Dendritic cell treated with granulocyte-macrophage colony-stimulating factor and Interleukin-4, amounts not matched to agents 40 ng/mL and 50 ng/mL, for 4 days (primary cell): ENCODE measurements at regions not wholly inside any gene's neighbourhood (a gene's known extent, or its start where the extent isn't known, plus 50 kb on each side); places are given as distances from the start of the nearest gene placed in this dataset.
A peak's percentile ranks its signal among the peaks of the same experiment; 100 is the strongest.
"Not testable (repeated sequence)": the region's sequence is repeated elsewhere in the genome, so short reads cannot be mapped to it uniquely, and the experiment has no call there.

ENCODE experiments used
- H3K27ac Mint-ChIP-seq: one replicate; pipeline ENCODE4 v1.8.0; 2022; ENCODE audit warnings: mild to moderate bottlenecking, mixed read lengths
- H3K27me3 Mint-ChIP-seq: one replicate; pipeline ENCODE4 v1.8.0; 2022; ENCODE audit warnings: mild to moderate bottlenecking, mixed read lengths
- H3K36me3 Mint-ChIP-seq: one replicate; pipeline ENCODE4 v1.8.0; 2022; ENCODE audit warnings: low read depth, mixed read lengths
- H3K4me1 Mint-ChIP-seq: one replicate; pipeline ENCODE4 v1.8.0; 2022; ENCODE audit warnings: low read depth, mixed read lengths
- H3K4me3 Mint-ChIP-seq: one replicate; pipeline ENCODE4 v1.8.0; 2022; ENCODE audit warnings: mild to moderate bottlenecking, moderate library complexity, mixed read lengths
- H3K9me3 Mint-ChIP-seq: one replicate; pipeline ENCODE4 v1.8.0; 2022; ENCODE audit warnings: mixed read lengths
- intact Hi-C: fragments of 100-400 bp; cut with micrococcal nuclease; formaldehyde crosslinking; loops from one replicate; pipeline ENCODE4 v1.15.0; 2022

DNA sequence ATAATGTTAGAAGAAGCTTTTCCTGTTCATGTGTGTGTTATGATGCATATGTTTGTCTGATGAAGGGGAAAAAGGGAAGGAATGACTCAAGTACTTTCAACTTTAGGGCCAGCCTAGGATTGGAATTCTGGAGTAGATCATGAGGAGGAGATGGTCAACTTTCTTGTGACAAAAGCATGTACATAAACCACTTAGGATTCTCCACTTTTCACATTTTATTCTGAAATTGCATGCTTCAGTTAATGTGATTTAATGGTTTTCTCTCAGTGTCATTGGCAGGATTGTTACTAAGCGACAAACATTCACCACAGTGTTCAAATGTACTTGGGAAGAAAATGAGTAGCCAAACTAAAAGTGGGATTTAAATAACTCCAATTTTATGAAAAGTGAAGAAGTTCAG is 80.1 kb downstream of the UTRN start:
- Mint-ChIP-seq H3K9me3 (no peaks in the 10 kb centered on the region), H3K36me3 (peaks cover 7% of the 10 kb centered on the region), H3K27ac (peak overlapping the region; percentile 85), H3K4me3 (no peak overlapping the region), H3K27me3 (no peaks in the 10 kb centered on the region), H3K4me1 (peaks cover 64% of the 10 kb centered on the region)
- intact Hi-C loops: no loop called here

DNA sequence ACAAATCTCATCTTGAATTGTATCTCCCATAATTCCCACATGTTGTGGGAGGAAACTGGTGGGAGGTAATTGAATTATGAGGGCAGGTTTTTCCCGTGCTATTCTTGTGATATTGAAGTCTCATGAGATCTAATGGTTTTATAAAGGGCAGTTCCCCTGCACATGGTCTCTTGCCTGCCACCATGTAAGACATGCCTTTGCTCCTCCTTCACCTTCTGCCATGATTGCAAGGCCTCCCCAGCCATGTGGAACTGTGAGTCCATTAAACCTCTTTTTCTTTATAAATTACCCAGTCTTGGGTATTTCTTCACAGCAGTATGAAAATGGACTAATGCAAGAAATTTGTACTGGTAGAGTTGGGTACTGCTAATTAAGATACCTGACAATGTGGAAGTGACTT is 84.6 kb downstream of the UTRN start:
- H3K27ac Mint-ChIP-seq, H3K4me3 Mint-ChIP-seq, H3K27me3 Mint-ChIP-seq, H3K9me3 Mint-ChIP-seq, intact Hi-C loops: not testable (repeated sequence)
- Mint-ChIP-seq H3K4me1 (peaks cover 28% of the 10 kb centered on the region), H3K36me3 (peaks cover 20% of the 10 kb centered on the region)

DNA sequence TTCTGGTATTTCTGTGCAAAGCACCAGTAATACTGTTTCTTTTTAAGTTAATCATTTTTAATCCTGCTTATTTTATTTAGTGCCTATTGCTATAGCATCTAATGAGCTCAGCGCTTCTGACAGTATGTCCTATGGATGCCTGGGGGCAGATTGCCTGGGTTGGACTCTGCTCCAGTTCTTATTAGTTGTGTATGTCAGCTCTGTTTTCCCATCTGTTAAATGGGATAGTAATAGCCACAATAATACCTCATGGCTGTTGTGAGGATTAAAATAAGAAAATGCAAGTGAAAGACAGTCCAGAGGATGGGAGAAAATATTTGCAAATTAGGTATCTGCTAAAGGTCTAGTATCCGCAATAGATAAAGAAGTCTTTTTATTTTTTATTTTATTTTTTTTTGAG is 87.0 kb downstream of the UTRN start:
- H3K4me1 Mint-ChIP-seq: peaks cover 9% of the 10 kb centered on the region
- no peaks in the 10 kb centered on the region for H3K9me3 Mint-ChIP-seq
- H3K27ac Mint-ChIP-seq: no peak overlapping the region
- H3K4me3 Mint-ChIP-seq: no peak overlapping the region
- H3K27me3 Mint-ChIP-seq: no peaks in the 10 kb centered on the region
- intact Hi-C loops: no loop called here
- H3K36me3 Mint-ChIP-seq: peaks cover 24% of the 10 kb centered on the region

DNA sequence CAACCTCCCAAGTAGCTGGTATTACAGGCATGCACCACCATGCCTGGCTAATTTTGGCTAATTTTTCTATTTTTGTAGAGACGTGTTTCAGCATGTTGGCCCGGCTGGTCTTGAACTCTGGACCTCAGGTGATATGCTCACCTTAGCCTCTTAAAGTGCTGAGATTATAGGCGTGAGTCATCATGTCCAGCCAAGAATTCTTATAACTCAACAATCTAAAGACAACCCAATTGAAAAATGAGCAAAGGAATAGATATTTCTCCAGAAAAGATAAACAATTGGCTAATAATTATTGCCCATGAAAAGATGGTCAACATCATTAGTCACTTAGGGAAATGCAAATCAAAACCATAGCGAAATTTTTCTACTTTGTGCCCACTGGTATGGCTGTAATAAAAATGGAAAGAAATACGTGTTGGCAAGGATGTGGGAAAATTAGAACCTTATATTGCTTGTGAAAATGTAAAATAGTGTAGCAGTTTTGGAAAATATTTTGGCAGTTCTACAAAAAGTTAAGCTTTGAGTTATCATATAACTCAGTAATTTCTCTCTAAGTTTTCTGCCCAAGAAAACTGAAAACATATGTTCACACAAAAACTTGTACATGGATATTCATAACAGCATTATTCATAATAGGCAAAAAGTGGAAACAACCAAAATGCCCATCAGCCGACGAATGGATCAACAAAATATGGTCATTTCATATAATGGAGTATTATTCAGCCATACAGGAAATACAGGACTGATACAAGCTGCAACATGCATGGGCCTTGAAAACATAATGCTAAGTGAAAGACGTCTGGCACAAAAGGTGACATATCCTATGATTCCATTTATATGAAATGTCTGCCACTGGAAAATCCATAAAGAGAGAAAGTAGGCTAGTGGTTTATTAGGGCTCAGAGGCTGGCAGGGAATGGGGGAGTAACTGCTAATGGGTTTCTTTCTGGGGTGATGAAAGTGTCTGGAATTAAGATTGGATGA is 87.8 kb downstream of the UTRN start:
- Mint-ChIP-seq H3K27ac (no peak overlapping the region), H3K36me3 (peaks cover 24% of the 10 kb centered on the region), H3K4me1 (peaks cover 9% of the 10 kb centered on the region), H3K4me3 (no peak overlapping the region), H3K27me3 (no peaks in the 10 kb centered on the region), H3K9me3 (no peaks in the 10 kb centered on the region)
- intact Hi-C loops: no loop called here

DNA sequence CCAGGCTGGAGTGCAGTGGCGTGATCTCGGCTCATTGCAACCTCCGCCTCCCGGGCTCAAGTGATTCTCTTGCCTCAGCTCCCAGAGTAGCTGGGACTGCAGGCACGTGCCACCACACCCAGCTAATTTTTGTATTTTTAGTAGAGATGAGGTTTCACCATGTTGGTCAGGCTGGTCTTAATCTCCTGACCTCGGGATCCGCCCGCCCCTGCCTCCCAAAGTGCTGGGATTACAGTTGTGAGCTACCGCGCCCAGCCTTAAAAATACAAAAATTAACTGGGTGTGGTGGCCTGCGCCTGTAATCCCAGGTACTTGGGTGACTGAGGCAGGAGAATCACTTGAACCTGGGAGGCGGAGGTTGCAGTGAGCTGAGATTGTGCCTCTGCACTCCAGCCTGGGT is 89.4 kb downstream of the UTRN start:
- H3K4me3 Mint-ChIP-seq, H3K27ac Mint-ChIP-seq, H3K27me3 Mint-ChIP-seq, intact Hi-C loops: not testable (repeated sequence)
- Mint-ChIP-seq H3K36me3 (peaks cover 29% of the 10 kb centered on the region), H3K4me1 (peaks cover 22% of the 10 kb centered on the region), H3K9me3 (peaks cover 13% of the 10 kb centered on the region)

DNA sequence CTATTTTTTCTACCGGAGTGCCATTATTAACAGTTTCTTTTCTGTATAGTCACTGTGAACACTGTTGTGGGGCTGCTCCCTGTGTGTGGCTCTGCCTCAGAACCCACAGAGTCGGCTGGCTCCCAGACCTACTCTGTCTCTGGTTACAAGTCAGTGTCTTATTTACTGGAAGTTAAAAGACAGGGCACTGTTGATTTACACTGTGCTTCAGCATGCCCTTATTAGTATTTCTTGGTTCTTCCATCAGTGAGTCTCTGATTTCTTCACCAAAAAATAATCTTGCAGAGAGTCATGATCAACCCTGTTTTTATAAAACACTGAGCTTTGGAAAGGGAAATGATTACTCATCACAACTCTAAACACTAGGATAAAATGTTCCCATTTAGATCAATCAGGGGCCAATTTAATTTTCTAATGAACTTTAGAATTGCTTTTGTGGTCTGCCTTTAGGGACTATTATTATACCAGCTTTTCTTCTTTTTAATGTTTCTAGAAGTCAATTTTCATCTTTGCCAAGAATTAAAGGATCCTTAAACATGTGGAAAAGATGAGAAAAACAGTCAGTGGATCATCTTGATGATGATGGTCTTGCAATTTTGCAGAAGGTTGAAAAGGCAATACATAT is 92.6 kb downstream of the UTRN start:
- Mint-ChIP-seq H3K4me3 (no peak overlapping the region), H3K4me1 (peaks cover 26% of the 10 kb centered on the region), H3K36me3 (peaks cover 19% of the 10 kb centered on the region)

DNA sequence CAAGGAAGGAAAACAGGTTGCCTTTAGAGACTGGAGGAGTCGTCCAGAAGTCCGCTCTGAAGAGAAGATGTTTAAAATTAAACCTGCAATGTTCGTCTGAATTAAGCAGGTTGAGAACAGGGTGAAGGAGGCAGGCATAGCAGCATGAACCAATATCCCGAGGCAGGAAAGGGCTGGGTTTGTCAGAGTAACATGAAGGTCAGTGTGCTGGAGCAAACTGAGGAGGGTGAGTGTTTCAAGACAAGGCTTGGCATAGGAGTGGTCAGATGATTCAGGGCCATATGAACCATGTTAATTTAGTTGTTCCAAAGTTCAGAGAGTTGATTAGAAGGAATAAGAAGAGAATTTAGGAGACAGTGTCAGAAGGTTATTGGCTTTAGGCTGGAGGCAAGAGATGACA is 93.3 kb downstream of the UTRN start:
- Mint-ChIP-seq H3K27me3 (no peaks in the 10 kb centered on the region), H3K4me1 (peaks cover 26% of the 10 kb centered on the region), H3K36me3 (peaks cover 19% of the 10 kb centered on the region), H3K4me3 (no peak overlapping the region), H3K27ac (peak overlapping the region; percentile 33), H3K9me3 (peaks cover 28% of the 10 kb centered on the region)
- intact Hi-C loops: no loop called here

More for the DNA sequence above, 92.6 kb downstream of the UTRN start:
- Mint-ChIP-seq H3K27ac (no peak overlapping the region), H3K27me3 (no peaks in the 10 kb centered on the region), H3K9me3 (peaks cover 28% of the 10 kb centered on the region)
- intact Hi-C loops: no loop called here

DNA sequence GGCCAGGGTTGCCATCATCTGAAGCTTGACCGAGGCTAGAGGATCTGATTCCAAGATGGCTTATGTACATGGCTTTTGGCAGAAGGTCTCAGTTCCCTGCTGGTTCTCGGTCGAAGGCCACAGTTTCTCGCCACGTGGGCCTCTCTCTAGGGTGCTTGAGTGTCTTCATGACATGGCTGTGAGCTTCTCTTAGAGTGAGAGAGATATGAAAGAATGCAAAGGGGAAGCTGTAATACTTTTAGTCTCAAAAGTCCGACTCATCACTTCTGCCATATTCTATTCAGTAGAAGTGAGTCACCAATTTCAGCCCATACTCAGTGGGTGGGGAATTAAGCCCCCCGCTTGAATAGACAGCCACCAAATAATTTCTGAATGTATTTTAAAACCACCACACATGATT is 94.2 kb downstream of the UTRN start:
- Mint-ChIP-seq H3K9me3 (peaks cover 31% of the 10 kb centered on the region), H3K4me1 (peaks cover 30% of the 10 kb centered on the region), H3K27ac (peak overlapping the region; percentile 33), H3K27me3 (no peaks in the 10 kb centered on the region), H3K36me3 (peaks cover 23% of the 10 kb centered on the region), H3K4me3 (no peak overlapping the region)
- intact Hi-C loops: no loop called here

DNA sequence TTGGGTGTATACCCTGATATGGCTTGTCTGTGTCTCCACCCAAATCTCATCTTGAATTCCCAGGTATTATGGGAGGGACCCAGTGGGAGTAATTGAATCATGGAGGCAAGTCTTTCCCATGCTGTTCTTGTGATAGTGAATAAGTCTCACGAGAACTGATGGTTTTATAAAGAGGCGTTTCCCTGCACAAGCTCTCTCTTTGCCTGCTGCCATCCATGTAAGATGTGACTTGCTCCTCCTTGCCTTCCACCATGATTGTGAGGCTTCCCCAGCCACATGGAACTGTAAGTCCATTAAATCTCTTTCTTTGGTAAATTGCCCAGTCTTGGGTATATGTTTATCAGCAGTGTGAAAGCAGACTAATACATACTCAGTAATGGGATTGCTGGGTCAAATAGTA is 96.4 kb downstream of the UTRN start:
- H3K36me3 Mint-ChIP-seq: peaks cover 22% of the 10 kb centered on the region
- H3K9me3 Mint-ChIP-seq: peaks cover 36% of the 10 kb centered on the region
- H3K27ac Mint-ChIP-seq, H3K27me3 Mint-ChIP-seq, H3K4me3 Mint-ChIP-seq, intact Hi-C loops: not testable (repeated sequence)
- H3K4me1 Mint-ChIP-seq: peaks cover 31% of the 10 kb centered on the region

DNA sequence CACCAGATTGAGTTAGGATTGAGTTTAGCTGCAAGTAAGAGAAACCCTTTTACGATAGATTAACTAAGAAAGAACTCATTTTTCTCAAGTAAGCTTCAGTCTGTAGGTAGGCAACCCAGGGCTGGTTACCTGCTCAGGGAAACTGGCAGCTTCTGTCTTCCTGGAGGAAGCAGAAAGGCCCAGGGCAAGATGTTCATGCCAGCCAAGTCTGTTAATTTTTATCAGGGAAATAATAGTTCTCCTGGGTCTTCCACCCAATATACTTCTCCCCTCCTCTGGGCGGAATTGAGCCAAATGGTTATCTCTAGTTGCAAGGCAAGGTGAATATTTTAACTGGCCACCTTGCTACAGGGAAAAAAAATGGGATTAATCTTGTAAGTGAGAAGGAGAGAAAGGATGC is 98.2 kb downstream of the UTRN start:
- intact Hi-C loops: no loop called here
- no peak overlapping the region for H3K4me3 Mint-ChIP-seq
- H3K4me1 Mint-ChIP-seq: peaks cover 35% of the 10 kb centered on the region
- H3K36me3 Mint-ChIP-seq: peaks cover 22% of the 10 kb centered on the region
- H3K27me3 Mint-ChIP-seq: no peaks in the 10 kb centered on the region
- peaks cover 34% of the 10 kb centered on the region for H3K9me3 Mint-ChIP-seq
- no peak overlapping the region for H3K27ac Mint-ChIP-seq

DNA sequence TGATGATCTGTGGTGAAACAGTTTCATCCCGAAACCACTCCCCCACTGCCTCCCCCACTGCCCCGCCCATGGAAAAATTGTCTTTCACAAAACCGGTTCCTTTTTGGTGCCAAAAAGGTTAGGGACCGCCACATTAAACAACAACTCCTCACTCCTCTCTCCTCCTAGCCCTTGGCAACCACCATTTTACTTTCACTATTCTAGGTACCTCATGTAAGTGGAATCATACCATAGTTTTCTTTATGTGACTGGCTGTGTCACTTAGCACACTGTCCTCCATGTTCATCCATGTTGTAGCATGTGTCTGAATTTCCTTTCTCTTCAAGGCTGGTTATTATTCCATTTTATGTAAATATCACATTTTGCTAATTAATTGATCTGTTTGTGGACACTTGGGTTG is 99.3 kb downstream of the UTRN start:
- Mint-ChIP-seq H3K4me1 (peaks cover 25% of the 10 kb centered on the region), H3K4me3 (no peak overlapping the region), H3K27ac (no peak overlapping the region), H3K27me3 (no peaks in the 10 kb centered on the region), H3K36me3 (peaks cover 16% of the 10 kb centered on the region), H3K9me3 (peaks cover 24% of the 10 kb centered on the region)
- intact Hi-C loops: no loop called here

DNA sequence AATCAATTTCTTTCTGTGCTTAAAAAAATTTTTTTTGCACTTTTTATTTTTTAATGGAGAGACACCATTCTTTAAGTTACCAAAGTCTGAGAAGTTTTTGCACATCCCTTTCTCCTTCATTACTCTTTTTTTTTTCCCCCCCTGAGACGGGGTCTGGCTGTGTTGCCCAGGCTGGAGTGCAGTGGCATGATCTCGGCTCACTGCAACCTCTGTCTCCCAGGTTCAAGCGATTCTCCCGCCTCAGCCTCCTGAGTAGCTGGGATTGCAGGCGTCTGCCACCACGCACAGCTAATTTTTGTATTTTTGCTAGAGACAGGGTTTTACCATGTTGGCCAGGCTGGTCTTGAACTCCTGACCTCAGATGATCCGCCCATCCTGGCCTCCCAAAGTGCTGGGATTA is 104.3 kb downstream of the UTRN start:
- H3K36me3 Mint-ChIP-seq, H3K4me3 Mint-ChIP-seq, H3K27me3 Mint-ChIP-seq, intact Hi-C loops, H3K27ac Mint-ChIP-seq: not testable (repeated sequence)
- H3K4me1 Mint-ChIP-seq: peaks cover 10% of the 10 kb centered on the region
- peaks cover 12% of the 10 kb centered on the region for H3K9me3 Mint-ChIP-seq

DNA sequence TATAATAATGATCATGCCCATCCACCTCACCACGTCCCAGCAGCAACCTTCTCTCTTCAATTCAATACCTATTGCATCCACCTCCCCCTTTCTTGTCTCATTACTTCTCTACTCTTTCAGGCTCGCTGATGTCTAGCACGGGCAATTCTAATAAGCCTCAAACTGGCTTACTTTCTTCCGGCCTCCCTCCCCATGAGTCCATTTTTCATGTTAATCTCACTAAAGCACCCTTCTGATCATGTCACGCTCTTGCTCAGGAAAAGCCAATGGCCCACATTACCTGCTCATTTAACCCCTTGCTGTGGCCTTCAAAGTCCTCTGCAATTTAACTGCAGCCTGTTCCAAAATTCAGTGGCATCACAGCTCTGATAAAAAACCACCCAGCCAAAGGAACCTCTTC is 105.1 kb downstream of the UTRN start:
- H3K9me3 Mint-ChIP-seq: peaks cover 8% of the 10 kb centered on the region
- peaks cover 6% of the 10 kb centered on the region for H3K36me3 Mint-ChIP-seq
- H3K4me3 Mint-ChIP-seq: no peak overlapping the region
- no peaks in the 10 kb centered on the region for H3K27me3 Mint-ChIP-seq
- no peak overlapping the region for H3K27ac Mint-ChIP-seq
- intact Hi-C loops: no loop called here
- H3K4me1 Mint-ChIP-seq: peaks cover 6% of the 10 kb centered on the region

DNA sequence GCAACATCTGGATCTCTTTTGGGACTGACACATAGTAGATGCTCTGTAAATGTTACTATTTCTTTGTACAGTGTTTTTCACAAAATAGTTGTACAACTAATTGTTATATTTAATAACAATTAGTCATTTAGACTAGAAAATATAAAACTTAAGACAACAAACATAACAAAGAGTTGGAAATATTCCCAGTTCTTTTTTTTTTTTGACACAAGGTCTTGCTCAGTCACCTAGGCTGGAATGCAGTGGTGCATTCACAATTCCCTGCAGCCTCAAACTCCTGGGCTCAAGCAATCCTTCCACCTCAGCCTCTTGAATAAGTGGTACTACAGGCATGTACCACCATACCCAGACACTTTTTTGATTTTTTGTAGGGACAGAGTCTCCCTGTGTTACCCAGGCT is 105.8 kb downstream of the UTRN start:
- Mint-ChIP-seq H3K27ac (no peak overlapping the region), H3K4me1 (peaks cover 12% of the 10 kb centered on the region), H3K4me3 (no peak overlapping the region), H3K36me3 (peaks cover 6% of the 10 kb centered on the region), H3K27me3 (no peaks in the 10 kb centered on the region), H3K9me3 (peaks cover 8% of the 10 kb centered on the region)
- intact Hi-C loops: no loop called here
